Liver (tissue), 8 donors: ENCODE measurements at regions not wholly inside any gene's neighbourhood (a gene's known extent, or its start where the extent isn't known, plus 50 kb on each side); places are given as distances from the start of the nearest gene placed in this dataset.

ENCODE experiments used
- DNase-seq: peaks from one replicate; pipeline ENCODE4 v3.0.0-alpha.2; 2017; ENCODE audit warnings: low spot score
- H3K27ac ChIP-seq, 2 donors: one replicate each; pipeline ENCODE4 v1.7.0; 2013; ENCODE audit warnings: inconsistent platforms in 2 of 2, low read length in 2 of 2, control low read depth in 1 of 2, low read depth in 1 of 2, mild to moderate bottlenecking in 1 of 2
- H3K27me3 ChIP-seq, 4 donors: one replicate each; pipeline versions ENCODE4 v1.6.1 to v1.7.0; 2013; ENCODE audit warnings: low read length in 3 of 4, inconsistent platforms in 1 of 4, mild to moderate bottlenecking in 1 of 4, moderate library complexity in 1 of 4; ENCODE audit not compliant: control insufficient read depth in 4 of 4, insufficient read depth in 4 of 4
- H3K36me3 ChIP-seq, 4 donors: one replicate each; pipeline versions ENCODE4 v1.6.1 to v1.7.0; 2013; ENCODE audit warnings: low read length in 3 of 4, mild to moderate bottlenecking in 3 of 4, low read depth in 1 of 4, moderate library complexity in 1 of 4; ENCODE audit not compliant: control insufficient read depth in 4 of 4, insufficient read depth in 3 of 4
- H3K4me1 ChIP-seq, 4 donors: one replicate each; pipeline versions ENCODE4 v1.6.1 to v1.7.0; 2013; ENCODE audit warnings: low read length in 3 of 4, mild to moderate bottlenecking in 3 of 4, moderate library complexity in 1 of 4; ENCODE audit not compliant: control insufficient read depth in 4 of 4, insufficient read depth in 4 of 4
- H3K4me3 ChIP-seq, 3 donors: one replicate each; pipeline versions ENCODE4 v1.6.1 to v1.7.0; 2013; ENCODE audit warnings: low read length in 3 of 3, control low read depth in 1 of 3, low read depth in 1 of 3, mild to moderate bottlenecking in 1 of 3
- H3K9ac ChIP-seq, 2 donors: one replicate each; pipeline ENCODE4 v1.7.0; 2013; ENCODE audit warnings: low read length in 2 of 2, mild to moderate bottlenecking in 2 of 2, moderate library complexity in 2 of 2, control low read depth in 1 of 2, low read depth in 1 of 2
- H3K9me3 ChIP-seq, 4 donors: one replicate each; pipeline versions ENCODE4 v1.6.1 to v1.7.0; 2013; ENCODE audit warnings: low read length in 3 of 4; ENCODE audit not compliant: control insufficient read depth in 4 of 4
- EGR1 ChIP-seq, 2 donors: IDR thresholded peaks; 2 replicates each; pipeline ENCODE4 v1.6.1; 2016 to 2018; ENCODE audit warnings: antibody characterized with exemption in 2 of 2, low read depth in 2 of 2
- FOXA1 ChIP-seq: IDR thresholded peaks from 2 replicates; pipeline ENCODE4 v1.6.1; 2016; ENCODE audit warnings: antibody characterized with exemption
- GABPA ChIP-seq, 2 donors: IDR thresholded peaks in 1 of 2; conservative IDR thresholded peaks in 1 of 2; 2 replicates each; pipeline ENCODE4 v1.6.1; 2016; ENCODE audit warnings: antibody characterized with exemption in 2 of 2, mild to moderate bottlenecking in 1 of 2, moderate library complexity in 1 of 2
- HNF4A ChIP-seq, 2 donors: conservative IDR thresholded peaks; 2 replicates each; pipeline ENCODE4 v1.6.1; 2016; ENCODE audit warnings: antibody characterized with exemption in 2 of 2, mild to moderate bottlenecking in 2 of 2
- HNF4G ChIP-seq: IDR thresholded peaks from 2 replicates; pipeline ENCODE4 v1.6.1; 2016; ENCODE audit warnings: antibody characterized with exemption
- NR2F2 ChIP-seq: IDR thresholded peaks from 2 replicates; pipeline ENCODE4 v1.6.1; 2016; ENCODE audit warnings: antibody characterized with exemption
- RXRA ChIP-seq, 2 donors: IDR thresholded peaks; 2 replicates each; pipeline ENCODE4 v1.6.1; 2017 to 2018; ENCODE audit warnings: antibody characterized with exemption in 2 of 2, mild to moderate bottlenecking in 1 of 2
- TAF1 ChIP-seq: conservative IDR thresholded peaks from 2 replicates; pipeline ENCODE4 v1.6.1; 2016; ENCODE audit warnings: antibody characterized with exemption, mild to moderate bottlenecking
- YY1 ChIP-seq: IDR thresholded peaks from 2 replicates; pipeline ENCODE4 v1.6.1; 2016; ENCODE audit warnings: antibody characterized with exemption, mild to moderate bottlenecking
- WGBS: extraction: QIAGEN DNeasy Blood & Tissue Kit; methylation state at CpG from one replicate; pipeline ENCODE4 v1.1.7; 2013; 5-methylcytosine and 5-hydroxymethylcytosine counted together
- TF ChIP-seq, protein P1 (sequence below): IDR thresholded peaks from 2 replicates; pipeline ENCODE4 v1.6.1; 2016; ENCODE audit warnings: antibody characterized with exemption
- TF ChIP-seq, protein P2 (sequence below): fragments of 150-350 bp; IDR thresholded peaks from 2 replicates; pipeline ENCODE4 v1.5.1; 2017; ENCODE audit warnings: improper control_type of control experiment, low read depth, low read length; ENCODE audit not compliant: missing input control
- TF ChIP-seq, protein P3 (sequence below): IDR thresholded peaks from 2 replicates; pipeline ENCODE4 v1.6.1; 2016; ENCODE audit warnings: antibody characterized with exemption
- TF ChIP-seq, protein P4 (sequence below): IDR thresholded peaks from 2 replicates; pipeline ENCODE4 v1.6.1; 2016; ENCODE audit warnings: antibody characterized with exemption
- donor health status: healthy.
- donor health status: healthy.
- donor health status: healthy.
- donor health status: healthy.
- donor health status: healthy.

DNA sequence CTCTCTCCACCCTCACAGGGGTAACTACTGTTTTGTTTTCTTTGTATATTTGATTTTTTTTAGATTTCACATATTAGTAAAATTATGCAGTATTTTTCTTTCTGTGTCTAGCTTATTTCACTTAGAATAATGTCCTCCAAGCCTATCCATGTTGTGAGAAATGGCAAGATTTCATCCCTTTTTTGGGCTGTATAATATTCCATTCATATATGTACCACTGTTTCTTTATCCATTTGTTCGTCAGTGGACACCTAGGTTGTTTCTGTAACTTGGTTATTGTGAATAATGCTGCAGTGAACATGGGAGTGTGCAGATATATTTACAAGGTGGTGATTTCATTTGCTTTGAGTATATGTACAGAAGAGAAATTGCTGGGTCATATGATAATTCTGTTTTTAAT lies 144.0 kb upstream of the CHD1 start:
- TF ChIP-seq, protein P1, sequence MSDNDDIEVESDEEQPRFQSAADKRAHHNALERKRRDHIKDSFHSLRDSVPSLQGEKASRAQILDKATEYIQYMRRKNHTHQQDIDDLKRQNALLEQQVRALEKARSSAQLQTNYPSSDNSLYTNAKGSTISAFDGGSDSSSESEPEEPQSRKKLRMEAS, result no peak
- TF ChIP-seq GABPA (IDR thresholded peaks at IDR 0.05 in 1 of 2, conservative IDR thresholded peaks at IDR 0.05 in 1 of 2), result no peak
- no peak for TF ChIP-seq HNF4G
- TF ChIP-seq, protein P2, sequence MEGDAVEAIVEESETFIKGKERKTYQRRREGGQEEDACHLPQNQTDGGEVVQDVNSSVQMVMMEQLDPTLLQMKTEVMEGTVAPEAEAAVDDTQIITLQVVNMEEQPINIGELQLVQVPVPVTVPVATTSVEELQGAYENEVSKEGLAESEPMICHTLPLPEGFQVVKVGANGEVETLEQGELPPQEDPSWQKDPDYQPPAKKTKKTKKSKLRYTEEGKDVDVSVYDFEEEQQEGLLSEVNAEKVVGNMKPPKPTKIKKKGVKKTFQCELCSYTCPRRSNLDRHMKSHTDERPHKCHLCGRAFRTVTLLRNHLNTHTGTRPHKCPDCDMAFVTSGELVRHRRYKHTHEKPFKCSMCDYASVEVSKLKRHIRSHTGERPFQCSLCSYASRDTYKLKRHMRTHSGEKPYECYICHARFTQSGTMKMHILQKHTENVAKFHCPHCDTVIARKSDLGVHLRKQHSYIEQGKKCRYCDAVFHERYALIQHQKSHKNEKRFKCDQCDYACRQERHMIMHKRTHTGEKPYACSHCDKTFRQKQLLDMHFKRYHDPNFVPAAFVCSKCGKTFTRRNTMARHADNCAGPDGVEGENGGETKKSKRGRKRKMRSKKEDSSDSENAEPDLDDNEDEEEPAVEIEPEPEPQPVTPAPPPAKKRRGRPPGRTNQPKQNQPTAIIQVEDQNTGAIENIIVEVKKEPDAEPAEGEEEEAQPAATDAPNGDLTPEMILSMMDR, result no peak
- TF ChIP-seq HNF4A (conservative IDR thresholded peaks at IDR 0.05), result no peak
- Histone ChIP-seq H3K4me1 (no peaks in the 10 kb centered on the region), H3K9me3 (no peaks in the 10 kb centered on the region), H3K9ac (no peak overlapping the region), H3K27ac (no peak overlapping the region), H3K4me3 (no peak overlapping the region), H3K27me3 (no peaks in the 10 kb centered on the region), H3K36me3 (no peaks in the 10 kb centered on the region)
- no peak for DNase-seq
- 86% methylated on average over 1 of the region's 1 CpG for WGBS

DNA sequence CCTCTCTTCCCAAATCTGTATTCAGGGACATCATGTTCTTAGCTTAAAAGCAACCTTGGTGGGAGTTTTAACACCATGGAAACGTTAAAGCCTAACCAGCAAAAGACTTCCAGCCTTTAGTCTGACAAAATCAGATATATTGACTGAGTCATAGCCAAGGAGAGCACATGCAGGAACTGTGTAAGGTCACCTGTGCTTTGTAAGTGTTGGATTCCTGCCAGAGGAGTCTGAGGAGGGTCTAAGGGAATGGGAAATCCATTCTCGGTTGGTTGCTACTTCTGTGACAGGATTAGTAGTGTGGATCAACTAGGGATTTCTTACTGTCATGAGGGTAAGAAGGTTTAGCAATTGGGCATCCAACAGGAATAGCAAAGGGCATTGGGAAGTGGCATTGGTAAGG lies 142.0 kb upstream of the CHD1 start:
- no peaks in the 10 kb centered on the region for H3K4me1 ChIP-seq
- H3K27me3 ChIP-seq, result no peaks in the 10 kb centered on the region
- H3K36me3 ChIP-seq, result no peaks in the 10 kb centered on the region
- no peak overlapping the region for H3K4me3 ChIP-seq
- TF ChIP-seq TAF1 (no peak), EGR1 (IDR thresholded peaks at IDR 0.05; ENCODE audit: low read depth in 2 of 2) (no peak), NR2F2 (no peak), FOXA1 (no peak), RXRA (IDR thresholded peaks at IDR 0.05) (no peak)
- TF ChIP-seq, protein P3, sequence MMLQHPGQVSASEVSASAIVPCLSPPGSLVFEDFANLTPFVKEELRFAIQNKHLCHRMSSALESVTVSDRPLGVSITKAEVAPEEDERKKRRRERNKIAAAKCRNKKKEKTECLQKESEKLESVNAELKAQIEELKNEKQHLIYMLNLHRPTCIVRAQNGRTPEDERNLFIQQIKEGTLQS, result no peak
- TF ChIP-seq, protein P4, sequence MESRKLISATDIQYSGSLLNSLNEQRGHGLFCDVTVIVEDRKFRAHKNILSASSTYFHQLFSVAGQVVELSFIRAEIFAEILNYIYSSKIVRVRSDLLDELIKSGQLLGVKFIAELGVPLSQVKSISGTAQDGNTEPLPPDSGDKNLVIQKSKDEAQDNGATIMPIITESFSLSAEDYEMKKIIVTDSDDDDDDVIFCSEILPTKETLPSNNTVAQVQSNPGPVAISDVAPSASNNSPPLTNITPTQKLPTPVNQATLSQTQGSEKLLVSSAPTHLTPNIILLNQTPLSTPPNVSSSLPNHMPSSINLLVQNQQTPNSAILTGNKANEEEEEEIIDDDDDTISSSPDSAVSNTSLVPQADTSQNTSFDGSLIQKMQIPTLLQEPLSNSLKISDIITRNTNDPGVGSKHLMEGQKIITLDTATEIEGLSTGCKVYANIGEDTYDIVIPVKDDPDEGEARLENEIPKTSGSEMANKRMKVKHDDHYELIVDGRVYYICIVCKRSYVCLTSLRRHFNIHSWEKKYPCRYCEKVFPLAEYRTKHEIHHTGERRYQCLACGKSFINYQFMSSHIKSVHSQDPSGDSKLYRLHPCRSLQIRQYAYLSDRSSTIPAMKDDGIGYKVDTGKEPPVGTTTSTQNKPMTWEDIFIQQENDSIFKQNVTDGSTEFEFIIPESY, result no peak
- H3K27ac ChIP-seq, result no peak overlapping the region
- 73% methylated on average over 2 of the region's 2 CpGs for WGBS
- DNase-seq, result no peak
- H3K9ac ChIP-seq, result no peak overlapping the region
- no peaks in the 10 kb centered on the region for H3K9me3 ChIP-seq

DNA sequence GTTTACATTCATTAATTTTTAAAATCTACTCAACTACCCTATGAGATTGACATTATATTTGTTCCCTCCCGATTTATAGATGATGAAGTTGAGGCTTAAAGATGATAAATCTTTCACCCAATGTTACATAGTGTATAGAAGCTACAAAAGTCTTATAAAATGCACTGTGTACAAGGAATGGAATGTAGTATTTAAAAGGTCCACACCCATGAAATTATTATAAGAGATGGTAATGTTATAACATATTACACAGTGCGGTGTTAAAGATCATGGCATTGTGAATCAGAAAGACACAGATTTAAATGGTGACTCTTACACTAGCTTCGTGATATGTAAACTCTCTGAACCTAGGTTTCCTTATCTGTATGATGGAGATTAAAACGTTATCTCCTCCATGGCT lies 141.6 kb upstream of the CHD1 start:
- Histone ChIP-seq H3K27ac (no peak overlapping the region), H3K4me1 (no peaks in the 10 kb centered on the region), H3K9ac (no peak overlapping the region), H3K9me3 (no peaks in the 10 kb centered on the region), H3K27me3 (no peaks in the 10 kb centered on the region), H3K4me3 (no peak overlapping the region), H3K36me3 (no peaks in the 10 kb centered on the region)
- DNase-seq, result no peak
- WGBS, result 69% methylated on average over 4 of the region's 4 CpGs
- no peak for TF ChIP-seq EGR1 (IDR thresholded peaks at IDR 0.05; ENCODE audit: low read depth in 2 of 2)
- no peak for TF ChIP-seq TAF1
- TF ChIP-seq YY1, result no peak
